Ishikawa (cell line): ENCODE measurements at regions not wholly inside any gene's neighbourhood (a gene's known extent, or its start where the extent isn't known, plus 50 kb on each side); places are given as distances from the start of the nearest gene placed in this dataset.

Experiments used
- CEBPB ChIP-seq: IDR thresholded peaks from 2 replicates; pipeline ENCODE4 v1.6.1; 2012
- EP300 ChIP-seq: IDR thresholded peaks from 2 replicates; pipeline ENCODE4 v1.6.1; 2012; ENCODE audit warnings: borderline replicate concordance
- FOXM1 ChIP-seq: IDR thresholded peaks from 2 replicates; pipeline ENCODE4 v1.6.1; 2012; ENCODE audit warnings: low read depth, borderline replicate concordance
- MAX ChIP-seq: IDR thresholded peaks from 2 replicates; pipeline ENCODE4 v1.6.1; 2012
- NFIC ChIP-seq: IDR thresholded peaks from 2 replicates; pipeline ENCODE4 v1.6.1; 2012
- RAD21 ChIP-seq: IDR thresholded peaks from 2 replicates; pipeline ENCODE4 v1.6.1; 2012; ENCODE audit warnings: low read depth
- REST ChIP-seq: IDR thresholded peaks from 2 replicates; pipeline ENCODE4 v1.6.1; 2012; ENCODE audit warnings: low read depth, mild to moderate bottlenecking
- TCF12 ChIP-seq: IDR thresholded peaks from 2 replicates; pipeline ENCODE4 v1.6.1; 2012; ENCODE audit warnings: low read depth
- TEAD4 ChIP-seq: IDR thresholded peaks from 2 replicates; pipeline ENCODE4 v1.6.1; 2012
- USF1 ChIP-seq: IDR thresholded peaks from 2 replicates; pipeline ENCODE4 v1.6.1; 2012
- YY1 ChIP-seq: IDR thresholded peaks from 2 replicates; pipeline ENCODE4 v1.6.1; 2012; ENCODE audit warnings: low read depth

GRCh38 chr18:44179693-44180092, 501.0 kb upstream of the SETBP1 start:
- TF ChIP-seq NFIC (no peak), EP300 (no peak), REST (no peak), MAX (no peak), RAD21 (no peak), FOXM1 (no peak), USF1 (no peak), TCF12 (no peak), YY1 (no peak), TEAD4 (no peak), CEBPB (no peak)
